PC-9 (cell line): ENCODE measurements at regions not wholly inside any gene's neighbourhood (a gene's known extent, or its start where the extent isn't known, plus 50 kb on each side); places are given as distances from the start of the nearest gene placed in this dataset.

Experiments used
- BruUV-seq: library from RNA; stranded (reverse); fragments of 400-500 nt; replicated peaks from 2 replicates; lab custom pipeline; 2021; lab: Mats Ljungman, UMichigan
- CTCF ChIA-PET: fragments of 300-600 bp; sonication (Branson Sonifier 250); formaldehyde crosslinking; loops from one replicate; lab custom pipeline; 2022; ENCODE audit warnings: antibody characterized with exemption; lab: Charles Lee
- POLR2A ChIA-PET: fragments of 300-600 bp; sonication (Branson Sonifier 250); formaldehyde crosslinking; loops from one replicate; lab custom pipeline; 2022; ENCODE audit warnings: antibody characterized with exemption; ENCODE audit not compliant: unreplicated experiment; lab: Charles Lee
- DNase-seq, 2 experiments: peaks; one replicate each; pipeline versions ENCODE4 v3.0.0 to v3.0.0-alpha.2; 2015 to 2022; ENCODE audit warnings: mixed read lengths in 1 of 2
- H2AFZ ChIP-seq: fragments of 200-600 bp; sonication (generic); 2 replicates; pipeline ENCODE4 v1.8.1; 2017; ENCODE audit warnings: antibody characterized with exemption
- H3F3A ChIP-seq: fragments of 200-600 bp; sonication (generic); 2 replicates; pipeline ENCODE4 v1.8.1; 2017; ENCODE audit warnings: antibody characterized with exemption, mild to moderate bottlenecking, low read depth; ENCODE audit not compliant: insufficient read depth
- H3K27ac ChIP-seq: fragments of 200-600 bp; sonication (generic); 2 replicates; pipeline ENCODE4 v1.6.1; 2016; ENCODE audit warnings: mixed run types
- H3K27me3 ChIP-seq: fragments of 200-600 bp; sonication (generic); 2 replicates; pipeline ENCODE4 v1.6.1; 2016; ENCODE audit warnings: low read depth, mixed run types; ENCODE audit not compliant: insufficient read depth
- H3K36me3 ChIP-seq: fragments of 200-600 bp; sonication (generic); 2 replicates; pipeline ENCODE4 v1.6.1; 2016; ENCODE audit warnings: low read depth, mixed run types
- H3K4me1 ChIP-seq: fragments of 200-600 bp; sonication (generic); replicated peaks from 2 replicates; pipeline ENCODE4 v1.6.1; 2016; ENCODE audit warnings: mixed run types; ENCODE audit not compliant: insufficient read depth
- H3K4me2 ChIP-seq: fragments of 200-600 bp; sonication (generic); 2 replicates; pipeline ENCODE4 v1.6.1; 2017; ENCODE audit warnings: mixed run types
- H3K4me3 ChIP-seq: fragments of 200-600 bp; sonication (generic); 2 replicates; pipeline ENCODE4 v1.6.1; 2016; ENCODE audit warnings: mixed run types
- H3K79me2 ChIP-seq: fragments of 200-600 bp; sonication (generic); 2 replicates; pipeline ENCODE4 v1.6.1; 2017; ENCODE audit warnings: low read depth, mixed run types
- H3K9me2 ChIP-seq: fragments of 200-600 bp; sonication (generic); 2 replicates; pipeline ENCODE4 v1.8.1; 2017; ENCODE audit warnings: mild to moderate bottlenecking; ENCODE audit not compliant: insufficient read depth
- H3K9me3 ChIP-seq: fragments of 200-600 bp; sonication (generic); 2 replicates; pipeline ENCODE4 v1.8.1; 2016; ENCODE audit warnings: low read depth; ENCODE audit not compliant: insufficient read depth
- H4K20me1 ChIP-seq: fragments of 200-600 bp; sonication (generic); 2 replicates; pipeline ENCODE4 v1.8.1; 2017; ENCODE audit not compliant: insufficient read depth
- EZH2 ChIP-seq: fragments of 200-600 bp; sonication (generic); IDR thresholded peaks from 2 replicates; pipeline ENCODE4 v1.8.0; 2017; ENCODE audit warnings: antibody characterized with exemption, low read depth
- intact Hi-C: fragments of 100-400 bp; cut with micrococcal nuclease; formaldehyde crosslinking; loops from one replicate; pipeline ENCODE4 v1.10.0; 2022; ENCODE audit not compliant: unreplicated experiment
- TF ChIP-seq, protein P1 (sequence below): fragments of 200-600 bp; sonication (generic); conservative IDR thresholded peaks from 2 replicates; pipeline ENCODE4 v1.6.1; 2017; ENCODE audit warnings: mixed run types, antibody characterized with exemption, mild to moderate bottlenecking, moderate library complexity

DNA sequence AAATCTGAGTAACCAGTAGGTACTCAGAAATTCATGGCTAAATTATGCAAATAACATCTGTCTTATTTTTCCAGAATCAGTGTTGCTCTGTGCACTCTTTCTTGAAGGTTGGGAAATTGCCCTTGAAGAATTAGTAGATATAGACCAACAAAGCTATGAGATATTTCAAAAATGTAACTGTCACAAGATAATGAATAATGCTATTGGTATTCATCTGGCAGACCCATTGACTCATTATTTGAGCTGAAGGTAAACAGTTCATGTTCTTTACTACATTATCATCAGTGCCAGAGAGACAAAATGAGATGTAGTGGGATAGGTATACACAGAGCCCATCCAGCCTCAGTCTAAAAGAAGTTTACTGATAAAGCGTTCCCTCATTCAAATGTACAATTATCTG, 274.7 kb downstream of the CASP12 start:
- CTCF ChIA-PET, result no interaction called here
- TF ChIP-seq, protein P1, sequence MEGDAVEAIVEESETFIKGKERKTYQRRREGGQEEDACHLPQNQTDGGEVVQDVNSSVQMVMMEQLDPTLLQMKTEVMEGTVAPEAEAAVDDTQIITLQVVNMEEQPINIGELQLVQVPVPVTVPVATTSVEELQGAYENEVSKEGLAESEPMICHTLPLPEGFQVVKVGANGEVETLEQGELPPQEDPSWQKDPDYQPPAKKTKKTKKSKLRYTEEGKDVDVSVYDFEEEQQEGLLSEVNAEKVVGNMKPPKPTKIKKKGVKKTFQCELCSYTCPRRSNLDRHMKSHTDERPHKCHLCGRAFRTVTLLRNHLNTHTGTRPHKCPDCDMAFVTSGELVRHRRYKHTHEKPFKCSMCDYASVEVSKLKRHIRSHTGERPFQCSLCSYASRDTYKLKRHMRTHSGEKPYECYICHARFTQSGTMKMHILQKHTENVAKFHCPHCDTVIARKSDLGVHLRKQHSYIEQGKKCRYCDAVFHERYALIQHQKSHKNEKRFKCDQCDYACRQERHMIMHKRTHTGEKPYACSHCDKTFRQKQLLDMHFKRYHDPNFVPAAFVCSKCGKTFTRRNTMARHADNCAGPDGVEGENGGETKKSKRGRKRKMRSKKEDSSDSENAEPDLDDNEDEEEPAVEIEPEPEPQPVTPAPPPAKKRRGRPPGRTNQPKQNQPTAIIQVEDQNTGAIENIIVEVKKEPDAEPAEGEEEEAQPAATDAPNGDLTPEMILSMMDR, result no peak
- TF ChIP-seq EZH2, result no peak

GRCh38 chr11:104620991-104621390, 277.3 kb downstream of the CASP12 start:
- H3K4me1 ChIP-seq, result peaks cover 6% of the 10 kb centered on the region
- no peak overlapping the region for H2AFZ ChIP-seq
- no peak overlapping the region for H3K4me2 ChIP-seq
- no peak for DNase-seq
- H3K9me3 ChIP-seq, result no peaks in the 10 kb centered on the region; the same call in none of the 2 replicates
- no peaks in the 10 kb centered on the region for H3K36me3 ChIP-seq
- no peaks in the 10 kb centered on the region for H3K9me2 ChIP-seq
- TF ChIP-seq EZH2, result no peak
- TF ChIP-seq, protein P1, result no peak
- no TSS peak for BruUV-seq
- H3K79me2 ChIP-seq, result no peaks in the 10 kb centered on the region
- no peaks in the 10 kb centered on the region for H3K27me3 ChIP-seq
- ChIA-PET POLR2A (no interaction called here), CTCF (no interaction called here)
- H3F3A ChIP-seq, result no peaks in the 10 kb centered on the region; the same call in 1 of the 2 replicates
- no peak overlapping the region for H3K27ac ChIP-seq
- no peaks in the 10 kb centered on the region for H4K20me1 ChIP-seq
- intact Hi-C loops, result no loop called here
- no peak overlapping the region for H3K4me3 ChIP-seq

More for the DNA sequence above, 274.7 kb downstream of the CASP12 start:
- no peak overlapping the region for H3K4me3 ChIP-seq
- no peaks in the 10 kb centered on the region for H4K20me1 ChIP-seq
- H3K27ac ChIP-seq, result no peak overlapping the region
- POLR2A ChIA-PET, result interaction anchor here (0.6 kb wide), 1 partner anchor 633 kb away, joined by 15 read pairs; no protein-coding TSS in a partner anchor
- H3K9me3 ChIP-seq, result no peaks in the 10 kb centered on the region; the same call in none of the 2 replicates
- DNase-seq, result peak in 1 of 2 experiments; percentile 77
- intact Hi-C loops, result loop anchor here (1.0 kb wide), 1 partner anchor 46 kb away; no protein-coding TSS in a partner anchor
- no peaks in the 10 kb centered on the region for H3K27me3 ChIP-seq
- no peaks in the 10 kb centered on the region for H3K79me2 ChIP-seq
- BruUV-seq, result no TSS peak
- no peak overlapping the region for H3K4me2 ChIP-seq
- H3K4me1 ChIP-seq, result peaks cover 6% of the 10 kb centered on the region
- no peaks in the 10 kb centered on the region; the same call in 1 of the 2 replicates for H3F3A ChIP-seq
- no peaks in the 10 kb centered on the region for H3K9me2 ChIP-seq
- H3K36me3 ChIP-seq, result no peaks in the 10 kb centered on the region
- H2AFZ ChIP-seq, result no peak overlapping the region

DNA sequence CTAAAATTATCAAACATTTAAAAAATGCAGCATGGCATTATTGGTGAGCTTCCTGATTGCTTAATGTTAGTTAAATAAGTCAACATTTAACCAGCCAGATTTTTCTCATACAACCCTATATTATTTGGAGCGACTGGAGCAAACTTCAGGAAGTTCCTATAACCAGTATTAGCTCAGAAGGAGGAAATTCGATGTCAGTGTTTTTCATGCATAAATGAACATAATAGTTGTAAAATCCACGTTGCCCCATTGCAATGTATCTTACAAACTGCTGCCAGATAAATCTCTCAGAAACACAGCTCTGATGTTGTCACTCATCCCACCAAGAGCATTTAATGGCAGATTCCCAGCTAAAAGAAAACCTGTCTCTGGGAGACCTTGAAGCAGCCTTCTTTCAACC, 278.5 kb downstream of the CASP12 start:
- Histone ChIP-seq H3K36me3 (no peaks in the 10 kb centered on the region), H3K4me2 (no peak overlapping the region), H3K9me3 (no peaks in the 10 kb centered on the region; the same call in none of the 2 replicates), H3K4me1 (peaks cover 6% of the 10 kb centered on the region), H3K27ac (no peak overlapping the region), H2AFZ (0 out of 2 replicates have a peak overlapping the region, but pooled peaks have one; percentile 24), H3K4me3 (no peak overlapping the region), H3K79me2 (no peaks in the 10 kb centered on the region), H4K20me1 (no peaks in the 10 kb centered on the region), H3K9me2 (no peaks in the 10 kb centered on the region), H3K27me3 (no peaks in the 10 kb centered on the region), H3F3A (no peaks in the 10 kb centered on the region; the same call in 1 of the 2 replicates)
- intact Hi-C loops, result no loop called here
- CTCF ChIA-PET, result no interaction called here
- BruUV-seq, result no TSS peak
- no peak for TF ChIP-seq EZH2
- TF ChIP-seq, protein P1, result no peak
- DNase-seq, result no peak
- POLR2A ChIA-PET, result no interaction called here
